Hematopoietic multipotent progenitor cell treated with erythropoietin and hydrocortisone succinate and interleukin-3 and kit ligand, for 4 days (in vitro differentiated cells): ENCODE measurements at regions not wholly inside any gene's neighbourhood (a gene's known extent, or its start where the extent isn't known, plus 50 kb on each side); places are given as distances from the start of the nearest gene placed in this dataset.
"Not testable (repeated sequence)": the region's sequence is repeated elsewhere in the genome, so short reads cannot be mapped to it uniquely, and the experiment has no call there.

Experiments
- DNase-seq: peaks from one replicate; pipeline ENCODE4 v3.0.0-alpha.2; 2015

DNA sequence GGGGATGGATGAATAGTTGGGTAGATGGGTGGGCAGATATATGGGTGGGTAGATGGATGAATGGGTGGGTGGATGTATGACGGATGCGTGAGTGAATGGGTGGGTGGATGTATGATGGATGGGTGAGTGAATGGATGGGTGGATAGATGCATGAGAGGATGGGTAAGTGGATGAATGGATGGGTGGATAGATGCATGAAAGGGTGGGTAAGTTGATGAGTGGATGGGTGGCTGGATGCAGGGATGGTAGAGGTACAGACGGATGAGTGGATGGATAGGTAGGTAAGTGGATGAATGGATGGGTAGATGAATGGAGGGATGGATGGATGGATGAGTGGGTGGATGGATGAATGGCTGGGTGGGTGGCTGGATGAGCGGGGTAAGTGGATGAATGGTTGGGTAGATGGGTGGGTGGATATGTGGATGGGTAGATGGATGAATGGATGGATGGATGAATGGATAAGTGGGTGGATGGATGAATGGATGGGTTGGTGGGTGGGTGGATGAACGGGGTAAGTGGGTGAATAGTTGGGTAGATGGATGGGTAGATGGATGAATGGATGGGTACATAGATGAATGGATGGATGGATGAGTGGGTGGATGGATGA is 208.9 kb downstream of the NPIPB11 start:
- not testable (repeated sequence) for DNase-seq

DNA sequence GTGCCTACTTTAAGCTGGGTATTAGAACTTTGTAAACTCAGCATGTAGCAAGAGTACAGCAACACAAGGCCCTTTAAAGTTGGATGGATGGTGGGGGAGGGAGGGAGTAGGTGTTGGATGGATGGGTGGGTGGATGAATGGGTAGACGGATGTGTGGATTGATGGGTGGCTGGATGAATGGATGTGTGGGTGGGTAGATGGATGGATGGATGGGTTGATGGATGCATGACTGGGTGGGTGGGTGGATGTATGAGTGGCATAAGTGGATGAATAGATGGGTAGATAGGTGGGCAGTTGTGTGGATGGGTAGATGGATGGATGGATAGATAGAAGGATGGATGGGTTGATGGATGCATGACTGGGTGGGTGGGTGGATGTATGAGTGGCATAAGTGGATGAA is 209.8 kb downstream of the NPIPB11 start:
- DNase-seq, result not testable (repeated sequence)

DNA sequence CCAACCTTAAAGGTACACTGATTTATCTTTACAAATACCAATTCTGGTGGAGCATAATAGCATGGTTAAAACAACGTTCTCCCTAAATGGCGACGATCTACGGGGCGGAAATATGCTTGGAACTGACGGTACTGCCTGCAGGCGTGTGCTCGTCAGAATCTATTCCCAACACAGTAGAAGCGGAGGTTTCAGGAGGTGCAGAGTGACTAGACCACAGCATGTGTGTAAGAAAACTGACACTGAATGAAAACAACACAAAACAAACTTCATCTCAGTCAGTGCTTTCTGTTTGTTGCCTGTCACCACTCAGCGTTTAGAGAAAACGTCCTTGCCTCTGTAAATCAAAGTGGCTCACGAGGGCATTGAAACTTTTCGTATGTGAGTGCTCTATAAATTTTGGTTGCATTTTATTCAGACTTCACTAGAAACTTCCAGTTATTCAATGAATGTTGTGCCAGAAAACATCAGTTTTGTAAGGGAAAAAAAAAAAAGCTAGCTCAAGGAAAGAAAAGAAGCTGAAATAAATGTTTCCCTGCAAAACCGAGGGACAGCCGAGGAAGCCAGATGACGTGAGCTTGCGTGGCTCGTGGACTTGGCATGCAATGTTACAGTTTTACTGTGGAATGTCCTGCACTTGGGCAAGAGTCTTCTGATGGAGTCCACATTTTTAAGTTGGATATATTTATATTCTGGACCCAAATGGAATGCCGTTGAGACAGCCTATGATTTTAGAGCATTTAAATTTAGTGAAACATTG is 210.4 kb downstream of the LAT start:
- DNase-seq, result not testable (repeated sequence)

DNA sequence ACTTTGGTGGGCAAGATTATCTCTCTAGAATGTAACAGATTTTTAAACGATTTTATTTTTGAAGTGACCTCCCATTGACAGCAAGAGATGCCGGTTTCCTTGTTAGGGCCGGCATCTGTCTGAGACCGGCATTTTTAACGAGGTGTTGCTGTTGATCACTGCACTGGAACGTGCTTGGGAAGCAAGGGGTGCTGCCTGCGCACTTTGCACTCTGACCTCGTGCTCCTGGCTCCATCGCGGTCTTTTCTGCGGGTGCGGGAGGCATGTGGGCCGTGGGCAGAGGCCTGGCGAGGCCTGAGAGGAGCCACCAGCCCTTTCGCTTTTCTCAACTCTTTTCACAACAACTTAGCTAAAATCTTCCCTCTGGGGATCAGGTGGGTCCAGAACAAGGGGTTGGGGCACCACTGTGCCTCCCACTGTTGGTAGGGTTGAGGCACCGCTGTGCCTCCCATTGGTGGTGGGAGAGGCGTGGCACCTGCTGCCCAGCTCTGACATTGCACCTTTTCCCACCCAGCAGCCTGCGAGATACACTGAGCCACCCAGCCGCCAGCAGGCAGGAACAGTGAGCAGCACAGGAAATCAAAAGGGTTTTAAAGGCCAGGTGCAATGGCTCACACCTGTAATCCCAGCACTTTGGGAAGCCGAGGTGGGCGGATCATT is 209.5 kb downstream of the LAT start:
- DNase-seq, result not testable (repeated sequence)

DNA sequence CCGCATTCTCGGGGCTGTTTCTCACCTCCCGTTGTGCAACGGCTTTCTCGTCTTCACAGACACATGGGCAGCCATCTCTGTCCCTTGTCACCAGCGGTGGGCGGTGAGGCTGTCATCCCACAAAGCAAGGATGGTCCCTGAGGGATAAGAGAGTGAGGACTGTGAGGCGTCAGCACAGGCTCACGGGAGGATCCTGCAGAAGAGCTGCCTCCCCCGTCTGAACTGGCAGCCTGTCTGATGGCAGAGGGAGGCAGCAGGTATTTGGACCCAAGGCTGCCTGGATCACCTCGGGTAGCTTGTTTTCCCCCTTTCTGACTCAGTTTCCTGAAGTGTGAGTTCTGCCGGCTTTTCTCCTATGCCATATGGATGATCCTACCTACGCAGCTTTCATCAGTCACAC is 208.8 kb downstream of the LAT start:
- not testable (repeated sequence) for DNase-seq

DNA sequence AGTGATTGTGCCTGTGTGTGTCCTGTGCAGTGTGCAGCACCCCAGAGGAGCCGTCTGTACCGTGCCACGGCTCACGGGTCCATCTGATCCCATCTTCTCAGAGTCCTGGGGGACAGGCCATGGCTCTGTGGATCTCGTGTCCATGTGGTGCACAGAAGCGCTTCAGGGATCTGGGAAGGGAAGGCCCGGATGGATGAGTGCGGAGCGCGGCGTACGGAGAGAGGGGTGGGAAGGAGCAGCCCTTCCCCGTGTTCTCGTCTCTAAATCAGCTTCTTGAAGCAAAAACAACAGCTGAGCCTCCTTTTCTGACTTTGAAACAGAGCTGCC is 208.4 kb downstream of the LAT start:
- not testable (repeated sequence) for DNase-seq

DNA sequence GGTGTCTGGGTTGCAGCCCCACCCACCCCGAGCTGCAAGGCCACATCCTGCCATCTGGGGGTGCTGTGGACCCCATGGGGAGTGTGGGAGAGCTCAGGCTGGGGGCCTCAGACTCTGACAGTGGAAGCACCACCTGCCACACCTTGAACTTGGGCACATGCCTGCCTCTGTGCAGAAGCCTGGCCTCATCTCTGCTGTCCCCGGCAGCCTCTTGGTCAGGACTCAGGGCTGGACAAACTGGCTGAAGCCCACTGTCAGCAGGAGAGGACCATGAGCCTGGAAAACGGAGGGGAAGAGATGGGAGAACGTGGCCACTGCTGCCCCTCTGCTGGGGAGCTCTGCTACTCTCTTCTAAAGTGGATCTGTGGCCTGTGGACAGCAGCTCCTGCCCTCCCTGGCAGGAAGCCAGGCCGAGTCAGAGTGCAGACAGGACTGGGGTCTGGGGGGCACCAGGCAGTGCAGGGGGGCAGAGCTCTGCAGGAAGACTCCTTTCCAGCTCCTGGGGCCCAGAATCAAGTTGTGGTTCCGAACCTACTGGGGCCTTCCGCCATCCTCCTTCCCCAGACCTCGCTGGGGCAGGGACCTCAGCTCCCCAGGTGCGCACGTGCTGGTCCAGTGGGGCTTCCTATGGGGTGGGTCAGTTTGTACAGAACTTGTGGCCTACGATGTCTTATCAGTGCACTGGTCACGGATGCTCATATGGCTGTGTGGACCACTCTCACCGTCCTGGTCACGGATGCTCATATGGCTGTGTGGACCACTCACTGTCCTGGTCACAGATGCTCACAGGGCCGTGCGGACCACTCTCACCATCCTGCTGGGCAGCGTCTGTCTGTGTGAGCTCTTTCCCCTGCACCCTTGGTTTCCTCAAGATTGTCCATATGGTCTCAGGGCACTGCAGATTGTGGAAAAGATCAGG is 207.7 kb downstream of the LAT start:
- DNase-seq, result no peak

DNA sequence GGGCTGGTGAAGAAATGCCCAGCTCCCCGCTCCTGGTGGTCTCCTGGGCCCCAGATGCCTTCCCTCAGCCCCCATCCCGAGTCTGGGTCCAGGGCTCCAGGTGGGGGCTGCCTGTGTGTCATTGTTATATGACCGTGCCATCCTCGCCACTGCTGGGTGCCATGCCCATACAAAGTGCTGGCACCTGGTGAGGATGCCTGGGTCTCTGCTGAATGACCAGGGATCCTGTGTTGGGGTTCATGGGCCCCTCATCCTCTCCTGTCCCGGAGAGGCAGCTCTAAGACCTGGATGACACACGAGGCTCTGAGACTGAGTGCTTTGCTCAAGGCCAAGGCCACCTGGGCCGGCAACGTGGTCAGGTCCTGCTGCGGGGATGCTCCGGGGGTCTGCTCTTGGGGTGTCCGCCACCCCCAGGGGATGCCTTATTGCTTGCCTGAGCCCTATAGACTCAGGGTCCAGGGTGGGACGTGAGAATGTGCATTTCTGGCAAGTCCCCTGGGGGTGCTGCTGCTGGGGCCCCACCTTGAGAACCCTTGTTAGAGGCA is 206.9 kb downstream of the LAT start:
- DNase-seq, result not testable (repeated sequence)

DNA sequence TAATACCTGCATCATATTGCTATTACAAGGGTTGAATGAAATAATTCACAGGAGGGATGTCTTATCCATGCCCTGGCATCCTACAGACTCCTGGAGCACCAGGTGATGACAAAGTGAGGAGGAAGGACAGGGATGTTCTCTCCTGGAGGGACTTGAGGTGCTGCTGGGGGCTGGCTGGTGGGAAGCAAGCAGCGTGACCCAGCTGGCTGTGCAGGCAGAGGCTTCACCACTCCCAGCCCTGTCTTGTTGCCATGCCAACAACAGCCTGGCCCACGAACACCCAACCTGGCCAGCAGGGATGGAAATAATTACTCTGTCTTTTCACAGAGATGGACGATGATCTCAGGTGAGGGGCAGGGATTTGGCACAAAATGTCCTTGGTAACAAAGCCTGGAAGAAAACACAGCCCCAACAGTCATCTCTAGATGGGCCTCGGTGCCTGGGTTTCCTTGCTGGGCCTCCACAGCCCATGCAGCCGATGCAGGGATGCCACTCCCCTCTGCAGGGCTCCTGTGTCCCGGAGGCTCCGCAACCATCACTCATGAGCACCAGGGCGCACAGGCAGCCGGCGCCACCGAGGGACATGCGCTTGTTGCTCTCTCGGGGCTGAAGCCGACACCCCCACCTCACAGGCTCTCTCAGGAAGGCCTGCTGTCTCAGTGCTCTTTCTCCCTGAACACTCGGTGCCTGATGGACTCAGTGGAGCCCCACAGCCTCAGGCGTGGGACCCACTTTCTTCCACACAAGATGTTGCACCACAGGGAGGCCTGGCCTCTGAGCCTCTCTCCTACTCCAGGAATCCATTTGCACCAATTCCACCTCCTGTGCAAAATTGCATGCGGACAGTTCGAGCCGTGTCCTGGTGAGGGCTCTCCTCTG is 205.9 kb downstream of the LAT start:
- DNase-seq, result not testable (repeated sequence)

DNA sequence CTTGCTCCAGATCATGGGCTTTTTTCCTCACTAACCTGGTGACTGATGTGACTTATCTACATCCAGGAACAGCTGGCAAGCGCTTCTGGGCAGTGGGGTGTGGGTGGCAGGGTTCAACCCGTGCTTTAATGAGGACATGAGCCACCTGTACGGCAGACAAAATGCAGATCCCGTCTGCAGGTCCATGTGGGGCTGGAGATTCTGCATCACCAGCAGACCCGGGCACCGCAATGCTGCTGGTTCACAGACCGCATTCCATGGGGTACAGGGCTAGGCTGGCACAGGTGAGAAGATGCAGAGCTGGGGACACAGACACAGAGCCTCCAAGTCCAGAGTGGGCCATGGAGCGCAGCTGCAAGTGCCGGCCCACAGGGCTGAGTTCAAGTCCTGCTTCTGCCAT is 204.0 kb downstream of the LAT start:
- DNase-seq, result not testable (repeated sequence)

DNA sequence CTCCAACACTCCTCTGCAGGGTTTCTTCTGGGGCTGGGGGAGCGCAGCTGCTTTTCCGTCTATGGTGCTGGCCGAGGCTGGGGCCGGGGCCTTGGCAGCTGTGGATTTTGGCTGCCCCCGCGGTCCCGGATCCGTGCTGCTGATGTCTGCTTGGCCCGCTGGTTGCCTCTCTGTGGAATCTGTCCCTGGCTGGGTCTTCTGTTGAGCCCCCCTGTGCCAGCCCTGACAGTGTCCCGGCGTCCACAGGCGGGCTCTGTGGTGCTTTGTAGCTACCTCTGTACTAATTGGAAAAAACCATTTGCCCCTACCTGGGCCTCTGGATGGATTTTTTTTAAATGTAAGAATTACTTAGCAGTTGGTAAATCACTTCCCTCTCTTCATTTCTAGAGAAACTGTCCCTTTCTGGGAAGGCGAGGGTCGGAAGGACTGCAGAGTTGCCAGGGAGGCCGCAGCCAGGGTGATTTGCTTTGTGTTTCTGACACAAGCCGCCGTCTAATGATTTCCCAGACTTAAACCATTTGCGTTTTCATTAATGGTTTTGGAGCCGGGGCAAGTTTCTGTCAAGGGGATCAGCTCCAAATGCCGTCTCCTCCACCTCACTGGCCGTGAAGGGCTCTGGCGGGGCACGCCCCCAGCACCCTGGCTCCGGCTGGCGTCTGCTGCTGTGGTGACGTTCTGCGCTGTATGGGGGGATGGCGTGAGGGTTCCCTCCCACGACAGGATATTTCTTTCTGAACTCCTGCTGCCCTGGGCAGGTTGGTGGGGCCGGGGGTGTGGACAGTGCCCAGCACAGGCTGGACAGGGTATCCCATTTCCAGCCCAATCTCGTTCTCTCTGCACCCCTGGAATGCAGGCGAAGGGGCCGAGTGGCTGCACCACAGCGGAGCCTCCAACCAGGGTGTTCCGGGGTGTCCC is 201.7 kb downstream of the LAT start:
- DNase-seq, result not testable (repeated sequence)

DNA sequence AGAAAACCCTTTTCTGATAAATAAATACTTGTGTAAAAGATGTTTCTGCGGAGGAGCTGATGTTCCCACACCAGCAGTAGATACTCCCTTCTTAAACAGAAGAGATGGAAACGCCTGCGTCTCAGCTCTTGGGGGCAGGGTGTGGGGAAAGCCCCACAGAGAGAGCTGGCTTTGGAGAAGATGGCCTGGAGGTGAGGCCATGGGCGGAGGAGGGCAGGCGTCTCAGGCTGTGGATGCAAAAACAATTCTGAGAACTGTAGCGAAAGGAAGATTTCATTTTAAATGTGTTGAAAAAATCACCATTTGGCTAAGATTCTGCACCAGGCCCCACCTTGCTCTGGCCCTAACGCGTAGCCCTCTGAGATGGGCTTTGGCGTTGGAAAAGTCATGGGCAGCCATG is 201.0 kb downstream of the LAT start:
- not testable (repeated sequence) for DNase-seq

DNA sequence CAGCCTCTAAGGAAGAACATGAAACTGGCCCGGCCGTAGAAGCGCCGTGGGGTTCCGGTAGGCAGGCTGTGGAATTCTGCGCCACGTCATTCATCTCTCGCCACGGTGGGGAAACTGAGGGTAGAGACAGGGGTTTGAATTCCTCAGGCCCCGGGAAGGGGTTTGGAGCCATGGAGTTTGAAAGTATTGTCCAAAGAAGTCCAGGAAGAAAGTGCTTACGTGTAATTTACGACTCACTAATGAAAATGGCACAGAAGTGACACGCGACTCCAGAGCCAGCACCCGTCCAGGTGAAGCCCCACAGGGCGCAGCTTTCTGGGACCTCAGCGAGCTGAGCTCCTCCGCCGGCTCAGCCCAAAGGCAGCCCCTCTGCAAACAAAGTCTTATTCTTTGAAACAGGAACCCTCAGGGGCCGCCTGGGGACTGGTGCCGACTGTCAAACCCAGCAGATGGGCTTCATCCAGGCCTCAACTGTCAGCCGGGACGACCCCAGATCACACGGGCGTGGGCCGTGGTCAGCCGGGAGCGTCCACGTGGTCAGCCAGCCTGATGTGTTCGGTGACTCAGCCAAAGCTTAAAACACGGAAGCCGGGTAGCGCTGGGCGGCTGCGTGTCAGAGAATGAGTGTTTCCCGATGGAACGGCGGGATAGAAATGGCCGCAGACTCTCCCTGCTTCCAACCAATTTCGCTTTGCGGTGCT is 200.0 kb downstream of the LAT start:
- peak; percentile 29 for DNase-seq

DNA sequence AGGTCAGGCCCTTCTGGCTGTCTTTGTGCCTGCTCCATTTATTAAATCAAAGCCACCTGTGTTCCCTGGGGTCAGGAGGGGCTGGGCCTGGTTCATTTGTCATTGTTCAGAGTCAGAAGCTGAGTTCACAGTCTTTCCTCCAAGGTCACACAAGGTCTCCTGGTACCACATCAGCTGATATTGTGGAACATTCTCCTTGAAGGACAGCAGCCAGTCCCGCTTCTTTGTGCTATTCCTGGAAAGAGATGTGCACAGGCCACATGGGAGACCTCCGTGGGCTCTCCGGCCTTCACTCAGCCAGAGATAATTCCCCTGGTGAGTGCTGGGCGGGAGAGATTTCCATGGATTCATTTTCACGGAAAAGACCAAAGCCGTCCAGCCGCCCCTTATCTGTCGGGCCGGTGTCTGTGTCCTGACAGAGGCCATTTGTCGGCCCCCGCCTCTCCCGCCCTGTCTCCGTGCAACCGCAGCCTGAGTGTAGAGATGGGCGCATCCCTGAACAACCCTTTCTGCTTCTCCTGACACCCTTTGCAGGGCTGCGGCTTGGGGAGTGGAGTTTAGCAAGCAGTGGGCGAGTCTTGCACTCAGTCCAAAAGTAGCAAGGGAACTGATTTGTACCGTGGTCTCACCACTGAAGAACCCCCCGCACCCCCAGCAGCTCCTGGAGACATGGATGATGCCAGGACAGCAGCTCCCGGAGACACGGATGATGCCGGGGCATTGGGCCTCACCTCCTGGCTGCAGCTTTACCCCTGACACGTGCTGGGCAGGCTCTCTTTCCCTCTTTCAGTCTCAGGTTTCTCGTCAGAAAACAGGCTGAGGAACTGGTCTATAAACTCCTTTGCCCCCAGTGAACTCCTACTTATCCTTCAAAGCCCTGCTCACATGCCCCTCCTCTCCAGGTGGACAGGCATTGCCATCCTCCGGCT is 198.4 kb downstream of the LAT start:
- not testable (repeated sequence) for DNase-seq

DNA sequence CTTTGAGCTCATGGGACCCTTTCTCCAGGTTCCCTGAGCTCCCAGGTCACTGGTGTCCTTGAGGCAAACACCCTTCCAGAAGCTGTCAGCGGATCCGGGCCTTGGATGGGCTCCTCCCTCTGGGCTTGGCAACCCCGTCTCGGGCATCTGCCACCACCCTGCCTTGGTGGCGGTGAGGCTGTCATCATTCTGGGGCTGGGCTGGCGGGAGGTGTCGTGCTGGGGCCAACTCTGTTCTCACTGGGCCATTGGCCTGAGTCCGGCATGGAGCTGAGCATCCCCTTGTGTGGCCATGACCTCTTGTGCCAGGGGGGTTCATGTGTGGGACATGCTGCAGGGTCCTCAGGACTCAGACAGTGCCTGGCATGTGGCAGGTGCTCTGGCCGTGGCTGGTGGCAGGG is 197.6 kb downstream of the LAT start:
- DNase-seq, result no peak

DNA sequence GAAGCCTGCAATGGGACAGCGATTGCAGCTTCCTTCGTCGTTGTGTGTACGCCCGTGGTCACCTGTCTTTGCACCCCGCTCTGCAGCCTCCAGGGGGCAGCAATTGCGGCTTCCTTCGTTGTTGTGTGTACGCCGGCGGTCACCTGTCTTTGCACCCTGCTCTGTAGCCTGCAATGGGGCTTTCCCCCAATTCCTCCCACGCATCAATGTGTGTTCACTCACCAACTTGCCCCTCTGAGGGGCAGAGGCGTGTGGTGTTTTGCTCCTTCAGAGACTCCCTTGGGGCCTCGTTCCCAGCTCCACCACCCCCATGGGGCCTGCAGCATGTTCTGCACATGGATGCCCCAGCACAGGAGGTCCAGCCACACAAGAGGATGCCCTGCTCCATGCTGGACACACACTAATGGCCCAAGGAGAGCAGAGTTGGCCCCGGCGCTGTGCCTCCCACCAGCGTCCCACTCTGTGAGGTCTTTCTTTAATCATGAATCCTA is 197.1 kb downstream of the LAT start:
- not testable (repeated sequence) for DNase-seq

DNA sequence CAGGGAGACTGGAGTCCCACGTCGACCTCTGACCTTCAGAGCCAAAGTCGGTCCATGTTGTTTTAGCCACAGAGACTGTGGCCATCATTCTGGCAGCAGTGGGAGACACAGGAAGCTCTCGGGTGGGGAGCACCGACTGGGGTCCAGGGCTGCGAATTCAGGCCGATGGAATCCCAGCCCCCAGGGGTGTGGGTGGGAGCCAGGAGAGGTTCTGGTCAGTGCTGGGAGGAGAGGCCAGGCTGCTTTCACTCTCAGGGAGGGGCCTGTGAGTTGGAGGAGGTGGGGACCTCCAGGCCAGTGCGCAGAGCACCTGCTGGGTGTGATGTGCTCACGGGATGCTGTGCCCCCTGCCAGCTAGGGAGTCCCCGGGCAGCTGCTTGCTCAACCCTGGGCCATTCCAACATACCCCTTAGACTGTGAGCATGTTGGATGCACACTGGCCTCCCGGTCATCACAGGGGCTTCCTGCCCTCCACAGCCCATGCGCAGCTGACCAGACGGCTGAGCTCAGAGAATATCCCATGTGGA is 196.5 kb downstream of the LAT start:
- DNase-seq, result not testable (repeated sequence)

DNA sequence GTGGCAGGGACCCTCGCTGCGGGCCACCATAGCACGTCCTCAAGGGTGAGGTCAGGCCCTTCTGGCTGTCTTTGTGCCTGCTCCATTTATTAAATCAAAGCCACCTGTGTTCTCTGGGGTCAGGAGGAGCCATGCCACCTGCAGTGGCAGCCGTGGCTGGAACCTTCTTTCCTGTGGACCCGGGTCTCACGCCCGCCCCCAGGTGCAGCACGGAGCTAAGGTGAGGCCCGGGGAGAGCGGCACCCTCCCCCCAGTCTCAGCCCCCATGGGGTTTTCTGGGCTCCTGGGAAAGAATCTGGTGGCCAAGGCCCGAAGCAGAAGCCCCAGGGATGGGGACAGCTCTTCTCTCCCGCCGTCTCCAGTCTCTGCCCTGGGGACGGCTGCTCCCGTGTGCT is 195.4 kb downstream of the LAT start:
- not testable (repeated sequence) for DNase-seq
